ENCODE measurements at regions not wholly inside any gene's neighbourhood (a gene's known extent, or its start where the extent isn't known, plus 50 kb on each side); places are given as distances from the start of the nearest gene placed in this dataset.

- Histone ChIP-seq H3K9me3 (no peaks in the 10 kb centered on the region), H3K27me3 (no peaks in the 10 kb centered on the region), H3K4me3 (no peak overlapping the region), H3K4me1 (peaks cover 0 to 10% of the 10 kb centered on the region in 2 donors), H3K36me3 (no peaks in the 10 kb centered on the region), H3K27ac (no peak overlapping the region)
- TF ChIP-seq, protein P1, sequence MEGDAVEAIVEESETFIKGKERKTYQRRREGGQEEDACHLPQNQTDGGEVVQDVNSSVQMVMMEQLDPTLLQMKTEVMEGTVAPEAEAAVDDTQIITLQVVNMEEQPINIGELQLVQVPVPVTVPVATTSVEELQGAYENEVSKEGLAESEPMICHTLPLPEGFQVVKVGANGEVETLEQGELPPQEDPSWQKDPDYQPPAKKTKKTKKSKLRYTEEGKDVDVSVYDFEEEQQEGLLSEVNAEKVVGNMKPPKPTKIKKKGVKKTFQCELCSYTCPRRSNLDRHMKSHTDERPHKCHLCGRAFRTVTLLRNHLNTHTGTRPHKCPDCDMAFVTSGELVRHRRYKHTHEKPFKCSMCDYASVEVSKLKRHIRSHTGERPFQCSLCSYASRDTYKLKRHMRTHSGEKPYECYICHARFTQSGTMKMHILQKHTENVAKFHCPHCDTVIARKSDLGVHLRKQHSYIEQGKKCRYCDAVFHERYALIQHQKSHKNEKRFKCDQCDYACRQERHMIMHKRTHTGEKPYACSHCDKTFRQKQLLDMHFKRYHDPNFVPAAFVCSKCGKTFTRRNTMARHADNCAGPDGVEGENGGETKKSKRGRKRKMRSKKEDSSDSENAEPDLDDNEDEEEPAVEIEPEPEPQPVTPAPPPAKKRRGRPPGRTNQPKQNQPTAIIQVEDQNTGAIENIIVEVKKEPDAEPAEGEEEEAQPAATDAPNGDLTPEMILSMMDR (IDR thresholded peaks at IDR 0.05), result no peak
- no peak for DNase-seq (ENCODE audit: low spot score)
Measured at GRCh38 chr11:10628508-10629236, 60.2 kb upstream of the LYVE1 start.

GRCh38 chr11:10627816-10628215, 59.4 kb upstream of the LYVE1 start:
- Histone ChIP-seq H3K27ac (no peak overlapping the region), H3K27me3 (no peaks in the 10 kb centered on the region), H3K9me3 (no peaks in the 10 kb centered on the region), H3K4me1 (peaks cover 0 to 10% of the 10 kb centered on the region in 2 donors), H3K4me3 (no peak overlapping the region), H3K36me3 (no peaks in the 10 kb centered on the region)
- DNase-seq (ENCODE audit: low spot score), result no peak
- TF ChIP-seq, protein P1 (IDR thresholded peaks at IDR 0.05), result no peak

DNA sequence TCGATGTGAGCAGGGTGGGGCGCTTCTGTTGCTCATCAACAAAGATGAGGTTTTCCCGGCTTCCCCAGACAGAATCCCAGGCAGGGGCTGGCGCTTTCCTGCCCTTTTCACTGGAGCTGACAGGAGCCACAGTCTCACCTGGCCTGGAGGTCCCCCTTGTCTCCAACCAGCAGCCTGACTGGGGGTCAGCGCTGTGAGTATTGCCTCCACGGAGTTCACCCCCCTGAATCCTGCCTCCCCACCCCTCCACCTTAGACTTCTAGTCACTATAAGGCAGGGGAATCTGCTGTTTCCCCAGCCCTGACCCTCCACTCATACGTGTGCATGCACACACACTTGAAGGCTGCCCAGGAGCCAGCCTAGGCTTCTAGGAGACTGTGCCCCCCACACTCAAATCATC, 58.8 kb upstream of the LYVE1 start:
- no peak overlapping the region for H3K27ac ChIP-seq
- no peaks in the 10 kb centered on the region for H3K27me3 ChIP-seq
- H3K4me3 ChIP-seq, result no peak overlapping the region
- TF ChIP-seq, protein P1 (IDR thresholded peaks at IDR 0.05), result no peak
- DNase-seq (ENCODE audit: low spot score), result no peak
- no peaks in the 10 kb centered on the region for H3K9me3 ChIP-seq
- peaks cover 0 to 10% of the 10 kb centered on the region in 2 donors for H3K4me1 ChIP-seq
- H3K36me3 ChIP-seq, result no peaks in the 10 kb centered on the region

DNA sequence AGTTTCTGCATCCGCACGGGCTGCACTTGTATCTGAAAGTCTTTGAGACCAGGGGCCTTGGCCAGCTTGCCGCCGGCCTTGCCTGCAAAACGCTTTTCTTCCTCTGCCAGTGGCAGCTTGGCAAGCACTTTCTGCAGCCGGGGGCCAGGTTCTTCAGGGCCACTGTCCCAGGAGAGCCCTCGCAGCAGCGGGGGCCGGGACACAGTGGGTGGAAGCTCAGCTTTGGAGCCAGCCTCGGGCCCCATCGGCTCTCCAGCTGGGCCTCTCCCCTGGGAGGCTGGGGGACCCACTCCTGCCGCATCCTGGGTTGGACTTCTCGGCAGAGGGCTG, 57.5 kb upstream of the LYVE1 start:
- no peak for DNase-seq (ENCODE audit: low spot score)
- no peak overlapping the region for H3K27ac ChIP-seq
- H3K4me1 ChIP-seq, result peaks cover 0 to 10% of the 10 kb centered on the region in 2 donors
- H3K36me3 ChIP-seq, result no peaks in the 10 kb centered on the region
- no peaks in the 10 kb centered on the region for H3K9me3 ChIP-seq
- no peak overlapping the region for H3K4me3 ChIP-seq
- no peaks in the 10 kb centered on the region for H3K27me3 ChIP-seq
- TF ChIP-seq, protein P1 (IDR thresholded peaks at IDR 0.05), result no peak

DNA sequence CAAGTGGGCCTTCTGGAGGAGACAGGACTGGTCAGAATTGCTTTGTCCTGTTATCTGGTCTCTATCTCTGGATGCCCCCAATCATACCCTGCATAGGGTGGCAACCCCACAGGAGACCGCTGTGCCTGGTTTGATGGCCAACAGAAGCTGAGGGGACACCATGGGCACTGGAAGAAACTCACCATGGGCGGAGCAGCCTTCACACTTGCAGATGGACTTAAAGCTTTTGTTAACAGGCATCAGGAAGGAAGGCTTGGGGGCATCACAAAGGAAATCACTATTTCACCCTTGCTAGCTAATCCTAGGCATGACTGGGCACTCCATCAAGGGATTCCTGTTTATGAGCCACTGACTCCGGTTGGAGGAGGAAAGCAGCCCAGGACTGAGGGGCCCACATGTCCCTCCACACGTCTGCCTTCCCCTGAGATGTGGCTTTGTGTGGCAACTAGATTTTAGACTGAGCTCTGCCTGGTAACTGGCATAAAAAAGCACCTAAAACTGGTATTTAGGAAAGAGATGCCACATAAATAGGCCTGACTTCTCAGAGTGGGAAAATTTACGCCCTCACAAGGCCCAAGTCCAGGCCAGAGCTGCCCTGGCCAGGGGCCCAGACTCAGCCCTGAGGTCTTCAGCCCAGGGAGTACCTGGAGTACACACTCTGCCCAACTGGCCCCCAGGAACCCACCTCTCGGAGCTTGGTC, 57.0 kb upstream of the LYVE1 start:
- Histone ChIP-seq H3K9me3 (no peaks in the 10 kb centered on the region), H3K27ac (no peak overlapping the region), H3K4me1 (peaks cover 0 to 10% of the 10 kb centered on the region in 2 donors), H3K4me3 (no peak overlapping the region), H3K36me3 (no peaks in the 10 kb centered on the region), H3K27me3 (no peaks in the 10 kb centered on the region)
- TF ChIP-seq, protein P1 (IDR thresholded peaks at IDR 0.05), result no peak
- DNase-seq (ENCODE audit: low spot score), result no peak

All from right atrium auricular region (tissue), 2 donors.